ENCODE measurements at regions not wholly inside any gene's neighbourhood (a gene's known extent, or its start where the extent isn't known, plus 50 kb on each side); places are given as distances from the start of the nearest gene placed in this dataset.

GRCh38 chrX:121102101-121102500, 54.7 kb downstream of the GLUD2 start:
- Histone ChIP-seq H3K27ac (no peak overlapping the region), H3K4me1 (no peaks in the 10 kb centered on the region), H3K4me3 (no peak overlapping the region), H3K36me3 (no peaks in the 10 kb centered on the region), H3K9me3 (no peaks in the 10 kb centered on the region), H3K27me3 (no peaks in the 10 kb centered on the region)
- no peak for TF ChIP-seq EP300 (IDR thresholded peaks at IDR 0.05)
- TF ChIP-seq POLR2A (IDR thresholded peaks at IDR 0.05): no peak
- TF ChIP-seq CTCF (IDR thresholded peaks at IDR 0.05): no peak
- no peak for DNase-seq (ENCODE audit: low spot score in 2 of 2)

GRCh38 chrX:121103381-121103780, 56.0 kb downstream of the GLUD2 start:
- no peaks in the 10 kb centered on the region for H3K27me3 ChIP-seq
- no peaks in the 10 kb centered on the region for H3K36me3 ChIP-seq
- no peaks in the 10 kb centered on the region for H3K4me1 ChIP-seq
- H3K27ac ChIP-seq: no peak overlapping the region
- H3K9me3 ChIP-seq: no peaks in the 10 kb centered on the region
- H3K4me3 ChIP-seq: no peak overlapping the region
- no peak for DNase-seq (ENCODE audit: low spot score in 2 of 2)
- no peak for TF ChIP-seq EP300 (IDR thresholded peaks at IDR 0.05)
- TF ChIP-seq CTCF (IDR thresholded peaks at IDR 0.05): no peak
- no peak for TF ChIP-seq POLR2A (IDR thresholded peaks at IDR 0.05)

GRCh38 chrX:121106484-121107235, 59.2 kb downstream of the GLUD2 start:
- H3K27me3 ChIP-seq: no peaks in the 10 kb centered on the region
- no peaks in the 10 kb centered on the region for H3K4me1 ChIP-seq
- 79 to 85% methylated on average over 5 to 7 of the region's 7 CpGs for WGBS, 2 donors
- no peak for TF ChIP-seq EP300 (IDR thresholded peaks at IDR 0.05)
- no peak for TF ChIP-seq POLR2A (IDR thresholded peaks at IDR 0.05)
- no peak for TF ChIP-seq CTCF (IDR thresholded peaks at IDR 0.05)
- H3K27ac ChIP-seq: no peak overlapping the region
- DNase-seq (ENCODE audit: low spot score in 2 of 2): no peak
- H3K4me3 ChIP-seq: no peak overlapping the region
- H3K9me3 ChIP-seq: no peaks in the 10 kb centered on the region
- no peaks in the 10 kb centered on the region for H3K36me3 ChIP-seq

- WGBS, 2 donors: 62 to 89% methylated on average over 2 of the region's 2 CpGs
- Histone ChIP-seq H3K36me3 (no peaks in the 10 kb centered on the region), H3K4me1 (no peaks in the 10 kb centered on the region), H3K27me3 (no peaks in the 10 kb centered on the region), H3K27ac (no peak overlapping the region), H3K9me3 (no peaks in the 10 kb centered on the region), H3K4me3 (no peak overlapping the region)
- DNase-seq (ENCODE audit: low spot score in 2 of 2): no peak
- no peak for TF ChIP-seq CTCF (IDR thresholded peaks at IDR 0.05)
Observed at GRCh38 chrX:121109986-121110385, 62.6 kb downstream of the GLUD2 start.

GRCh38 chrX:121110536-121110935, 63.1 kb downstream of the GLUD2 start:
- 75 to 81% methylated on average over 3 of the region's 3 CpGs for WGBS, 2 donors
- no peaks in the 10 kb centered on the region for H3K9me3 ChIP-seq
- H3K27me3 ChIP-seq: no peaks in the 10 kb centered on the region
- H3K4me1 ChIP-seq: no peaks in the 10 kb centered on the region
- DNase-seq (ENCODE audit: low spot score in 2 of 2): no peak
- H3K36me3 ChIP-seq: no peaks in the 10 kb centered on the region
- no peak overlapping the region for H3K4me3 ChIP-seq
- TF ChIP-seq EP300 (IDR thresholded peaks at IDR 0.05) (no peak), CTCF (IDR thresholded peaks at IDR 0.05) (no peak), POLR2A (IDR thresholded peaks at IDR 0.05) (no peak)
- H3K27ac ChIP-seq: no peak overlapping the region
